ENCODE measurements at regions not wholly inside any gene's neighbourhood (a gene's known extent, or its start where the extent isn't known, plus 50 kb on each side); places are given as distances from the start of the nearest gene placed in this dataset.

GRCh38 chr9:7921545-7922197 lies 122.1 kb upstream of the DMAC1 start:
- Histone ChIP-seq H3K9me3 (ENCODE audit: control insufficient read depth, insufficient read depth, low read length) (no peaks in the 10 kb centered on the region), H3K4me1 (ENCODE audit: control insufficient read depth, insufficient read depth, low read length) (no peaks in the 10 kb centered on the region), H3K27me3 (ENCODE audit: control insufficient read depth, insufficient read depth, low read length) (no peaks in the 10 kb centered on the region), H3K36me3 (ENCODE audit: control insufficient read depth, insufficient read depth, low read length) (no peaks in the 10 kb centered on the region), H3K27ac (ENCODE audit: low read length) (no peak overlapping the region), H3K4me3 (ENCODE audit: low read length) (no peak overlapping the region)
- no peak overlapping the region for H3K27ac Mint-ChIP-seq
- no peak for TF ChIP-seq CTCF (IDR thresholded peaks at IDR 0.05)
- H3K4me3 Mint-ChIP-seq: no peak overlapping the region
- ATAC-seq (no peak), DNase-seq (no peak)
- intact Hi-C loops (cut with micrococcal nuclease): no loop called here
- H3K27me3 Mint-ChIP-seq (ENCODE audit: low read depth in 2 of 2): no peaks in the 10 kb centered on the region
- H3K36me3 Mint-ChIP-seq: no peaks in the 10 kb centered on the region
- H3K4me1 Mint-ChIP-seq: peaks cover 0 to under 1% of the 10 kb centered on the region in 2 donors
- WGBS (ENCODE audit: insufficient coverage): 78% methylated on average over 4 of the region's 6 CpGs
- no peaks in the 10 kb centered on the region for H3K9me3 Mint-ChIP-seq

- Mint-ChIP-seq H3K9me3 (no peaks in the 10 kb centered on the region), H3K36me3 (no peaks in the 10 kb centered on the region), H3K4me1 (no peaks in the 10 kb centered on the region), H3K27ac (no peak overlapping the region), H3K4me3 (no peak overlapping the region), H3K27me3 (ENCODE audit: low read depth in 2 of 2) (peaks cover 0 to 13% of the 10 kb centered on the region in 2 donors)
- intact Hi-C loops (cut with micrococcal nuclease): no loop called here
- H3K27ac ChIP-seq (ENCODE audit: low read length): no peak overlapping the region
- H3K4me3 ChIP-seq (ENCODE audit: low read length): no peak overlapping the region
- TF ChIP-seq CTCF (IDR thresholded peaks at IDR 0.05): no peak
- no peaks in the 10 kb centered on the region for H3K9me3 ChIP-seq (ENCODE audit: control insufficient read depth, insufficient read depth, low read length)
- ATAC-seq: no peak
- no peak for DNase-seq
- H3K27me3 ChIP-seq (ENCODE audit: control insufficient read depth, insufficient read depth, low read length): no peaks in the 10 kb centered on the region
- no peaks in the 10 kb centered on the region for H3K4me1 ChIP-seq (ENCODE audit: control insufficient read depth, insufficient read depth, low read length)
- no peaks in the 10 kb centered on the region for H3K36me3 ChIP-seq (ENCODE audit: control insufficient read depth, insufficient read depth, low read length)
Observed at GRCh38 chr9:7912037-7912535, 112.5 kb upstream of the DMAC1 start.

- H3K27me3 Mint-ChIP-seq (ENCODE audit: low read depth in 2 of 2): peaks cover 0 to 13% of the 10 kb centered on the region in 2 donors
- H3K4me3 Mint-ChIP-seq: no peak overlapping the region
- no peaks in the 10 kb centered on the region for H3K9me3 Mint-ChIP-seq
- intact Hi-C loops (cut with micrococcal nuclease): no loop called here
- H3K4me1 ChIP-seq (ENCODE audit: control insufficient read depth, insufficient read depth, low read length): no peaks in the 10 kb centered on the region
- ATAC-seq: no peak
- TF ChIP-seq CTCF (IDR thresholded peaks at IDR 0.05): no peak
- no peak overlapping the region for H3K27ac ChIP-seq (ENCODE audit: low read length)
- no peaks in the 10 kb centered on the region for H3K36me3 Mint-ChIP-seq
- WGBS (ENCODE audit: insufficient coverage): 80% methylated on average over 5 of the region's 6 CpGs
- no peaks in the 10 kb centered on the region for H3K27me3 ChIP-seq (ENCODE audit: control insufficient read depth, insufficient read depth, low read length)
- DNase-seq: no peak
- no peaks in the 10 kb centered on the region for H3K4me1 Mint-ChIP-seq
- no peaks in the 10 kb centered on the region for H3K36me3 ChIP-seq (ENCODE audit: control insufficient read depth, insufficient read depth, low read length)
- H3K4me3 ChIP-seq (ENCODE audit: low read length): no peak overlapping the region
- no peaks in the 10 kb centered on the region for H3K9me3 ChIP-seq (ENCODE audit: control insufficient read depth, insufficient read depth, low read length)
- H3K27ac Mint-ChIP-seq: no peak overlapping the region
Observed at GRCh38 chr9:7910426-7911020, 110.9 kb upstream of the DMAC1 start.

GRCh38 chr9:7909537-7909936 lies 110.0 kb upstream of the DMAC1 start:
- WGBS (ENCODE audit: insufficient coverage): 99% methylated on average over 3 of the region's 5 CpGs
- Mint-ChIP-seq H3K4me1 (no peaks in the 10 kb centered on the region), H3K4me3 (no peak overlapping the region), H3K27ac (no peak overlapping the region), H3K9me3 (no peaks in the 10 kb centered on the region), H3K27me3 (ENCODE audit: low read depth in 2 of 2) (peaks cover 0 to 13% of the 10 kb centered on the region in 2 donors), H3K36me3 (no peaks in the 10 kb centered on the region)
- no peak for ATAC-seq
- TF ChIP-seq CTCF (IDR thresholded peaks at IDR 0.05): no peak
- Histone ChIP-seq H3K27me3 (ENCODE audit: control insufficient read depth, insufficient read depth, low read length) (no peaks in the 10 kb centered on the region), H3K9me3 (ENCODE audit: control insufficient read depth, insufficient read depth, low read length) (no peaks in the 10 kb centered on the region), H3K36me3 (ENCODE audit: control insufficient read depth, insufficient read depth, low read length) (no peaks in the 10 kb centered on the region), H3K4me3 (ENCODE audit: low read length) (no peak overlapping the region), H3K27ac (ENCODE audit: low read length) (no peak overlapping the region), H3K4me1 (ENCODE audit: control insufficient read depth, insufficient read depth, low read length) (no peaks in the 10 kb centered on the region)
- DNase-seq: no peak
- intact Hi-C loops (cut with micrococcal nuclease): no loop called here
